GM12878 (cell line): ENCODE measurements at regions not wholly inside any gene's neighbourhood (a gene's known extent, or its start where the extent isn't known, plus 50 kb on each side); places are given as distances from the start of the nearest gene placed in this dataset.

ENCODE experiments used
- ATAC-seq: fragments of 200-7000 bp; cut with Tn5 transposase; 3 replicates; pipeline ENCODE4 v1.9.1; 2020; ENCODE audit warnings: mild to moderate bottlenecking, moderate library complexity
- BruUV-seq: library from RNA; stranded (reverse); fragments of 400-500 nt; replicated peaks from 2 replicates; lab custom pipeline; 2021; lab: Mats Ljungman, UMichigan
- CTCF ChIA-PET: fragments of 300-600 bp; sonication (Branson Sonifier 250); formaldehyde crosslinking; extraction: SDS; loops from one replicate; lab custom pipeline; 2021; ENCODE audit warnings: inconsistent platforms; lab: Yijun Ruan, JAX
- POLR2A ChIA-PET: fragments of 350-600 bp; formaldehyde crosslinking; extraction: SDS; loops from one replicate; lab custom pipeline; 2021; ENCODE audit warnings: inconsistent platforms; lab: Charles Lee
- RAD21 ChIA-PET: fragments of 300-600 bp; sonication (Branson Sonifier 250); formaldehyde crosslinking; loops from one replicate; lab custom pipeline; 2023; ENCODE audit warnings: antibody characterized with exemption; ENCODE audit not compliant: unreplicated experiment; lab: Charles Lee
- SMC1A ChIA-PET: fragments of 300-600 bp; sonication (Branson Sonifier 250); formaldehyde crosslinking; loops from one replicate; lab custom pipeline; 2023; ENCODE audit not compliant: unreplicated experiment, uncharacterized antibody; lab: Charles Lee
- DNase-seq: peaks from one replicate; pipeline ENCODE4 v3.0.0-alpha.2; 2011; ENCODE audit warnings: low read depth, low spot score
- FAIRE-seq: peaks from 3 replicates; lab custom pipeline; 2011; peaks lifted over from hg19 to GRCh38; lab: Jason Lieb, UNC
- H2AFZ ChIP-seq: 2 replicates; pipeline ENCODE4 v1.6.0; 2011; ENCODE audit warnings: low read depth, low read length, control low read depth; ENCODE audit not compliant: control insufficient read depth
- H3K27ac ChIP-seq: 2 replicates; pipeline ENCODE4 v1.5.1; 2011; ENCODE audit warnings: control low read depth; ENCODE audit not compliant: control insufficient read depth, insufficient read depth
- H3K27me3 ChIP-seq, 2 experiments: replicated peaks in 1 of 2; 2 replicates each; pipeline versions ENCODE4 v1.6.0 to v1.6.1; 2011; ENCODE audit warnings: low read length in 1 of 2; ENCODE audit not compliant: control insufficient read depth in 2 of 2, insufficient read depth in 2 of 2
- H3K36me3 ChIP-seq, 2 experiments: 2 replicates each; pipeline ENCODE4 v1.5.1; 2011; ENCODE audit warnings: low read length in 1 of 2; ENCODE audit not compliant: control insufficient read depth in 2 of 2, insufficient read depth in 2 of 2
- H3K4me1 ChIP-seq: 2 replicates; pipeline ENCODE4 v1.6.1; 2011; ENCODE audit warnings: mild to moderate bottlenecking, low read length, moderate library complexity, mixed read lengths; ENCODE audit not compliant: control insufficient read depth, insufficient read depth
- H3K4me2 ChIP-seq: 2 replicates; pipeline ENCODE4 v1.6.0; 2011; ENCODE audit warnings: control low read depth; ENCODE audit not compliant: control insufficient read depth, insufficient read depth
- H3K4me3 ChIP-seq: fragments of 200-600 bp; sonication (generic); 2 replicates; pipeline ENCODE4 v1.5.1; 2016
- H3K79me2 ChIP-seq: 2 replicates; pipeline ENCODE4 v1.6.0; 2011; ENCODE audit warnings: low read length; ENCODE audit not compliant: control insufficient read depth, insufficient read depth
- H3K9ac ChIP-seq: 2 replicates; pipeline ENCODE4 v1.8.0; 2011; ENCODE audit warnings: low read length, control low read depth, mixed read lengths; ENCODE audit not compliant: control insufficient read depth, insufficient read depth
- H3K9me3 ChIP-seq: replicated peaks from 3 replicates; pipeline ENCODE4 v1.5.1; 2011; ENCODE audit warnings: mild to moderate bottlenecking, low read length; ENCODE audit not compliant: control insufficient read depth, insufficient read depth
- H4K20me1 ChIP-seq: 2 replicates; pipeline ENCODE4 v1.6.0; 2011; ENCODE audit not compliant: control insufficient read depth, insufficient read depth
- CBX3 ChIP-seq: fragments of 200-600 bp; sonication (generic); IDR thresholded peaks from 2 replicates; pipeline ENCODE4 v1.6.1; 2016; ENCODE audit warnings: low read depth, borderline replicate concordance
- ELK1 ChIP-seq: IDR thresholded peaks from 2 replicates; pipeline ENCODE4 v1.6.1; 2012; ENCODE audit warnings: low read depth, low read length, improper control_type of control experiment
- ESRRA ChIP-seq: IDR thresholded peaks from 2 replicates; pipeline ENCODE4 v1.6.1; 2012; ENCODE audit warnings: mild to moderate bottlenecking, low read length, improper control_type of control experiment
- FOXK2 ChIP-seq: fragments of 450-650 bp; IDR thresholded peaks from 2 replicates; pipeline ENCODE4 v1.6.1; 2017; ENCODE audit warnings: mild to moderate bottlenecking, moderate library complexity
- MEF2A ChIP-seq: IDR thresholded peaks from 2 replicates; pipeline ENCODE4 v1.6.1; 2011; ENCODE audit warnings: low read depth, mild to moderate bottlenecking, low read length, moderate library complexity; ENCODE audit not compliant: insufficient read depth
- NFYA ChIP-seq: IDR thresholded peaks from 2 replicates; pipeline ENCODE4 v1.6.1; 2011; ENCODE audit warnings: low read depth, mild to moderate bottlenecking, low read length, improper control_type of control experiment, borderline replicate concordance
- NFYB ChIP-seq: IDR thresholded peaks from 2 replicates; pipeline ENCODE4 v1.6.1; 2011; ENCODE audit warnings: low read depth, mild to moderate bottlenecking, low read length, improper control_type of control experiment, moderate library complexity; ENCODE audit not compliant: insufficient read depth
- RAD51 ChIP-seq: fragments of 450-650 bp; IDR thresholded peaks from 2 replicates; pipeline ENCODE4 v1.6.1; 2016; ENCODE audit warnings: moderate library complexity, mild to moderate bottlenecking, inconsistent platforms
- REST ChIP-seq: IDR thresholded peaks from 2 replicates; pipeline ENCODE4 v1.6.1; 2012; ENCODE audit warnings: mild to moderate bottlenecking, low read depth, low read length
- SIX5 ChIP-seq: IDR thresholded peaks from 2 replicates; pipeline ENCODE4 v1.6.1; 2011; ENCODE audit warnings: mild to moderate bottlenecking, low read depth, low read length, moderate library complexity; ENCODE audit not compliant: severe bottlenecking
- SREBF1 ChIP-seq: IDR thresholded peaks from 2 replicates; pipeline ENCODE4 v1.6.1; 2012; ENCODE audit warnings: mild to moderate bottlenecking, low read length
- USF1 ChIP-seq: IDR thresholded peaks from 2 replicates; pipeline ENCODE4 v1.6.1; 2011; ENCODE audit warnings: borderline replicate concordance, low read depth, mild to moderate bottlenecking, moderate library complexity, mixed read lengths, low read length; ENCODE audit not compliant: insufficient read depth; ENCODE audit errors: extremely low read length
- ZNF384 ChIP-seq: IDR thresholded peaks from 2 replicates; pipeline ENCODE4 v1.6.1; 2012; ENCODE audit warnings: low read depth, mild to moderate bottlenecking, low read length, improper control_type of control experiment, borderline replicate concordance
- WGBS: methylation state at CpG from one replicate; pipeline ENCODE4 v1.1.6; 2016; ENCODE audit warnings: low lambda C conversion rate; ENCODE audit not compliant: insufficient replicate concordance, insufficient coverage; ENCODE audit errors: missing lambda C conversion rate; 5-methylcytosine and 5-hydroxymethylcytosine counted together
- in situ Hi-C: fragments of 300-500 bp; cut with MboI; formaldehyde crosslinking; loops from 9 replicates; pipeline ENCODE4 v1.14.3; 2018; ENCODE audit warnings: mixed read lengths
- intact Hi-C: fragments of 100-400 bp; cut with micrococcal nuclease; formaldehyde crosslinking; loops from one replicate; pipeline ENCODE4 v1.14.2; 2022; ENCODE audit not compliant: unreplicated experiment
- TF ChIP-seq, protein P1 (sequence below): fragments of 450-650 bp; IDR thresholded peaks from 2 replicates; pipeline ENCODE4 v1.6.1; 2017; ENCODE audit warnings: borderline replicate concordance

GRCh38 chr12:46531804-46532203 is 159.2 kb upstream of the SLC38A2 start (continued):
- TF ChIP-seq REST (no peak), MEF2A (no peak), CBX3 (no peak), ELK1 (no peak)

GRCh38 chr12:46531059-46531785 is 158.6 kb upstream of the SLC38A2 start:
- POLR2A ChIA-PET, result interaction anchor here (0.7 to 1.0 kb wide), 2 partner anchors 10 to 42 kb away, joined by 3 read pairs; no protein-coding TSS in a partner anchor
- no peak for DNase-seq
- SMC1A ChIA-PET, result interaction anchor here (1.0 to 1.7 kb wide), 2 partner anchors 57 to 127 kb away, joined by 3 read pairs; no protein-coding TSS in a partner anchor
- no peak overlapping the region for H2AFZ ChIP-seq
- intact Hi-C loops (no loop called here), in situ Hi-C loops (no loop called here)
- H3K9me3 ChIP-seq, result peaks cover 6% of the 10 kb centered on the region; the same call in 2 of the 3 replicates
- H3K4me2 ChIP-seq, result no peak overlapping the region
- no peaks in the 10 kb centered on the region for H3K27me3 ChIP-seq
- TF ChIP-seq SIX5 (no peak), ZNF384 (no peak), RAD51 (no peak), MEF2A (no peak), SREBF1 (no peak), FOXK2 (no peak), NFYB (no peak), NFYA (no peak), USF1 (no peak), ESRRA (no peak)
- TF ChIP-seq, protein P1, sequence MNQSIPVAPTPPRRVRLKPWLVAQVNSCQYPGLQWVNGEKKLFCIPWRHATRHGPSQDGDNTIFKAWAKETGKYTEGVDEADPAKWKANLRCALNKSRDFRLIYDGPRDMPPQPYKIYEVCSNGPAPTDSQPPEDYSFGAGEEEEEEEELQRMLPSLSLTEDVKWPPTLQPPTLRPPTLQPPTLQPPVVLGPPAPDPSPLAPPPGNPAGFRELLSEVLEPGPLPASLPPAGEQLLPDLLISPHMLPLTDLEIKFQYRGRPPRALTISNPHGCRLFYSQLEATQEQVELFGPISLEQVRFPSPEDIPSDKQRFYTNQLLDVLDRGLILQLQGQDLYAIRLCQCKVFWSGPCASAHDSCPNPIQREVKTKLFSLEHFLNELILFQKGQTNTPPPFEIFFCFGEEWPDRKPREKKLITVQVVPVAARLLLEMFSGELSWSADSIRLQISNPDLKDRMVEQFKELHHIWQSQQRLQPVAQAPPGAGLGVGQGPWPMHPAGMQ, result no peak
- no peak overlapping the region for H3K9ac ChIP-seq
- H3K4me1 ChIP-seq, result peaks cover 4% of the 10 kb centered on the region
- no peak overlapping the region for H3K27ac ChIP-seq
- H3K36me3 ChIP-seq, result no peaks in the 10 kb centered on the region
- no peaks in the 10 kb centered on the region for H3K79me2 ChIP-seq
- FAIRE-seq, result no peak
- no peaks in the 10 kb centered on the region for H4K20me1 ChIP-seq
- H3K4me3 ChIP-seq, result no peak overlapping the region
- no TSS peak for BruUV-seq
- RAD21 ChIA-PET, result no interaction called here
- CTCF ChIA-PET, result interaction anchor here (0.6 kb wide), 1 partner anchor 405 kb away, joined by 3 read pairs; no protein-coding TSS in a partner anchor
- 54% methylated on average over 6 of the region's 6 CpGs for WGBS
- no peak for ATAC-seq
